ENCODE measurements at regions not wholly inside any gene's neighbourhood (a gene's known extent, or its start where the extent isn't known, plus 50 kb on each side); places are given as distances from the start of the nearest gene placed in this dataset.

- DNase-seq (ENCODE audit: insufficient read length, low spot score): no peak
- TF ChIP-seq POLR2A (IDR thresholded peaks at IDR 0.05; ENCODE audit: low read depth, low read length) (no peak), TAF1 (IDR thresholded peaks at IDR 0.05; ENCODE audit: low read depth, low read length) (no peak), PAX5 (IDR thresholded peaks at IDR 0.05; ENCODE audit: insufficient read depth, low read length, severe bottlenecking) (no peak), SPI1 (IDR thresholded peaks at IDR 0.05; ENCODE audit: low read depth, low read length) (no peak), POU2F2 (IDR thresholded peaks at IDR 0.05; ENCODE audit: low read depth, low read length) (no peak), POLR2AphosphoS5 (IDR thresholded peaks at IDR 0.05; ENCODE audit: low read depth, low read length) (no peak)
- no peak for FAIRE-seq
Observed at GRCh38 chr5:74324556-74324955, 316.0 kb downstream of the ENC1 start.

GRCh38 chr5:74322944-74323343 is 317.6 kb downstream of the ENC1 start:
- FAIRE-seq (no peak), DNase-seq (ENCODE audit: insufficient read length, low spot score) (no peak)
- no peak for TF ChIP-seq POLR2A (IDR thresholded peaks at IDR 0.05; ENCODE audit: low read depth, low read length)
- no peak for TF ChIP-seq PAX5 (IDR thresholded peaks at IDR 0.05; ENCODE audit: insufficient read depth, low read length, severe bottlenecking)
- no peak for TF ChIP-seq TAF1 (IDR thresholded peaks at IDR 0.05; ENCODE audit: low read depth, low read length)
- no peak for TF ChIP-seq POLR2AphosphoS5 (IDR thresholded peaks at IDR 0.05; ENCODE audit: low read depth, low read length)
- TF ChIP-seq POU2F2 (IDR thresholded peaks at IDR 0.05; ENCODE audit: low read depth, low read length): no peak
- TF ChIP-seq SPI1 (IDR thresholded peaks at IDR 0.05; ENCODE audit: low read depth, low read length): no peak

GRCh38 chr5:74322191-74322590 is 318.3 kb downstream of the ENC1 start:
- TF ChIP-seq POLR2AphosphoS5 (IDR thresholded peaks at IDR 0.05; ENCODE audit: low read depth, low read length): no peak
- no peak for TF ChIP-seq POU2F2 (IDR thresholded peaks at IDR 0.05; ENCODE audit: low read depth, low read length)
- no peak for TF ChIP-seq POLR2A (IDR thresholded peaks at IDR 0.05; ENCODE audit: low read depth, low read length)
- TF ChIP-seq SPI1 (IDR thresholded peaks at IDR 0.05; ENCODE audit: low read depth, low read length): no peak
- no peak for TF ChIP-seq PAX5 (IDR thresholded peaks at IDR 0.05; ENCODE audit: insufficient read depth, low read length, severe bottlenecking)
- no peak for TF ChIP-seq TAF1 (IDR thresholded peaks at IDR 0.05; ENCODE audit: low read depth, low read length)
- no peak for FAIRE-seq
- no peak for DNase-seq (ENCODE audit: insufficient read length, low spot score)

GRCh38 chr5:74321326-74321725 is 319.2 kb downstream of the ENC1 start:
- TF ChIP-seq POU2F2 (IDR thresholded peaks at IDR 0.05; ENCODE audit: low read depth, low read length): no peak
- TF ChIP-seq TAF1 (IDR thresholded peaks at IDR 0.05; ENCODE audit: low read depth, low read length): no peak
- no peak for TF ChIP-seq PAX5 (IDR thresholded peaks at IDR 0.05; ENCODE audit: insufficient read depth, low read length, severe bottlenecking)
- no peak for TF ChIP-seq POLR2A (IDR thresholded peaks at IDR 0.05; ENCODE audit: low read depth, low read length)
- no peak for TF ChIP-seq POLR2AphosphoS5 (IDR thresholded peaks at IDR 0.05; ENCODE audit: low read depth, low read length)
- no peak for TF ChIP-seq SPI1 (IDR thresholded peaks at IDR 0.05; ENCODE audit: low read depth, low read length)
- no peak for FAIRE-seq
- DNase-seq (ENCODE audit: insufficient read length, low spot score): no peak

- FAIRE-seq (no peak), DNase-seq (ENCODE audit: insufficient read length, low spot score) (no peak)
- TF ChIP-seq POLR2AphosphoS5 (IDR thresholded peaks at IDR 0.05; ENCODE audit: low read depth, low read length) (no peak), TAF1 (IDR thresholded peaks at IDR 0.05; ENCODE audit: low read depth, low read length) (no peak), PAX5 (IDR thresholded peaks at IDR 0.05; ENCODE audit: insufficient read depth, low read length, severe bottlenecking) (no peak), POLR2A (IDR thresholded peaks at IDR 0.05; ENCODE audit: low read depth, low read length) (no peak), POU2F2 (IDR thresholded peaks at IDR 0.05; ENCODE audit: low read depth, low read length) (no peak), SPI1 (IDR thresholded peaks at IDR 0.05; ENCODE audit: low read depth, low read length) (no peak)
Observed at GRCh38 chr5:74320526-74320925, 320.0 kb downstream of the ENC1 start.

- DNase-seq (ENCODE audit: insufficient read length, low spot score): no peak
- no peak for FAIRE-seq
- no peak for TF ChIP-seq PAX5 (IDR thresholded peaks at IDR 0.05; ENCODE audit: insufficient read depth, low read length, severe bottlenecking)
- no peak for TF ChIP-seq SPI1 (IDR thresholded peaks at IDR 0.05; ENCODE audit: low read depth, low read length)
- no peak for TF ChIP-seq POU2F2 (IDR thresholded peaks at IDR 0.05; ENCODE audit: low read depth, low read length)
- TF ChIP-seq POLR2AphosphoS5 (IDR thresholded peaks at IDR 0.05; ENCODE audit: low read depth, low read length): no peak
- TF ChIP-seq POLR2A (IDR thresholded peaks at IDR 0.05; ENCODE audit: low read depth, low read length): no peak
- no peak for TF ChIP-seq TAF1 (IDR thresholded peaks at IDR 0.05; ENCODE audit: low read depth, low read length)
Observed at GRCh38 chr5:74319076-74319475, 321.5 kb downstream of the ENC1 start.

- DNase-seq (ENCODE audit: insufficient read length, low spot score): no peak
- peak; percentile 50 for FAIRE-seq
- TF ChIP-seq POU2F2 (IDR thresholded peaks at IDR 0.05; ENCODE audit: low read depth, low read length) (no peak), POLR2AphosphoS5 (IDR thresholded peaks at IDR 0.05; ENCODE audit: low read depth, low read length) (no peak), PAX5 (IDR thresholded peaks at IDR 0.05; ENCODE audit: insufficient read depth, low read length, severe bottlenecking) (no peak), SPI1 (IDR thresholded peaks at IDR 0.05; ENCODE audit: low read depth, low read length) (no peak), POLR2A (IDR thresholded peaks at IDR 0.05; ENCODE audit: low read depth, low read length) (no peak), TAF1 (IDR thresholded peaks at IDR 0.05; ENCODE audit: low read depth, low read length) (no peak)
Observed at GRCh38 chr5:74316064-74316603, 324.4 kb downstream of the ENC1 start.

GRCh38 chr5:74314906-74315305 is 325.6 kb downstream of the ENC1 start:
- FAIRE-seq: no peak
- TF ChIP-seq SPI1 (IDR thresholded peaks at IDR 0.05; ENCODE audit: low read depth, low read length): no peak
- no peak for TF ChIP-seq TAF1 (IDR thresholded peaks at IDR 0.05; ENCODE audit: low read depth, low read length)
- TF ChIP-seq POU2F2 (IDR thresholded peaks at IDR 0.05; ENCODE audit: low read depth, low read length): no peak
- no peak for TF ChIP-seq POLR2A (IDR thresholded peaks at IDR 0.05; ENCODE audit: low read depth, low read length)
- no peak for DNase-seq (ENCODE audit: insufficient read length, low spot score)

- DNase-seq (ENCODE audit: insufficient read length, low spot score): no peak
- FAIRE-seq: no peak
- no peak for TF ChIP-seq PAX5 (IDR thresholded peaks at IDR 0.05; ENCODE audit: insufficient read depth, low read length, severe bottlenecking)
- no peak for TF ChIP-seq TAF1 (IDR thresholded peaks at IDR 0.05; ENCODE audit: low read depth, low read length)
- TF ChIP-seq POLR2A (IDR thresholded peaks at IDR 0.05; ENCODE audit: low read depth, low read length): no peak
- TF ChIP-seq POLR2AphosphoS5 (IDR thresholded peaks at IDR 0.05; ENCODE audit: low read depth, low read length): no peak
- TF ChIP-seq POU2F2 (IDR thresholded peaks at IDR 0.05; ENCODE audit: low read depth, low read length): no peak
- no peak for TF ChIP-seq SPI1 (IDR thresholded peaks at IDR 0.05; ENCODE audit: low read depth, low read length)
Observed at GRCh38 chr5:74313896-74314295, 326.6 kb downstream of the ENC1 start.

- FAIRE-seq (no peak), DNase-seq (ENCODE audit: insufficient read length, low spot score) (no peak)
- TF ChIP-seq POLR2AphosphoS5 (IDR thresholded peaks at IDR 0.05; ENCODE audit: low read depth, low read length) (no peak), TAF1 (IDR thresholded peaks at IDR 0.05; ENCODE audit: low read depth, low read length) (no peak), SPI1 (IDR thresholded peaks at IDR 0.05; ENCODE audit: low read depth, low read length) (no peak), POU2F2 (IDR thresholded peaks at IDR 0.05; ENCODE audit: low read depth, low read length) (no peak), POLR2A (IDR thresholded peaks at IDR 0.05; ENCODE audit: low read depth, low read length) (no peak), PAX5 (IDR thresholded peaks at IDR 0.05; ENCODE audit: insufficient read depth, low read length, severe bottlenecking) (no peak)
Observed at GRCh38 chr5:74312746-74313145, 327.8 kb downstream of the ENC1 start.

Measured in GM12891 (cell line).